ENCODE measurements at regions not wholly inside any gene's neighbourhood (a gene's known extent, or its start where the extent isn't known, plus 50 kb on each side); places are given as distances from the start of the nearest gene placed in this dataset.

- DNase-seq (ENCODE audit: low spot score): no peak
Observed at GRCh38 chr1:58911841-58912499, 128.1 kb upstream of the JUN start.

DNA sequence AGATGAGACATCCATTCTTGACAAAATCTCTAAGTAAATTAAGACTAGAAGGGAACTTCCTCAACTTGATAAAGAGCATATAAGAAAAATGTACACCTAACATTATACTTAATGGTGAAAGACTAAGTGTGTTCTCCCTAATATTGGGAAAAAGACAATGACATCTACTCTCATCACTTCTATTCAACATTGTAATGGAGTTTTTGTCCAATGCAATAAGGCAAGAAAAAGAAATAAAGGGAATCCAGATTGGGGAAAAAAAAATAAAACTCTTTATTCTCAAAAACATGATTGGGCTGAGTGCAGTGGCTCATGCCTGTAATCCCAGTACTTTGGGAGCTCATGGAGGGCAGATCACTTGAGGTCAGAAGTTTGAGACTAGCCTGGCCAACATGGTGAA, 131.1 kb upstream of the JUN start:
- DNase-seq (ENCODE audit: low spot score): no peak

GRCh38 chr1:58917436-58917835, 133.6 kb upstream of the JUN start:
- DNase-seq (ENCODE audit: low spot score): no peak

DNA sequence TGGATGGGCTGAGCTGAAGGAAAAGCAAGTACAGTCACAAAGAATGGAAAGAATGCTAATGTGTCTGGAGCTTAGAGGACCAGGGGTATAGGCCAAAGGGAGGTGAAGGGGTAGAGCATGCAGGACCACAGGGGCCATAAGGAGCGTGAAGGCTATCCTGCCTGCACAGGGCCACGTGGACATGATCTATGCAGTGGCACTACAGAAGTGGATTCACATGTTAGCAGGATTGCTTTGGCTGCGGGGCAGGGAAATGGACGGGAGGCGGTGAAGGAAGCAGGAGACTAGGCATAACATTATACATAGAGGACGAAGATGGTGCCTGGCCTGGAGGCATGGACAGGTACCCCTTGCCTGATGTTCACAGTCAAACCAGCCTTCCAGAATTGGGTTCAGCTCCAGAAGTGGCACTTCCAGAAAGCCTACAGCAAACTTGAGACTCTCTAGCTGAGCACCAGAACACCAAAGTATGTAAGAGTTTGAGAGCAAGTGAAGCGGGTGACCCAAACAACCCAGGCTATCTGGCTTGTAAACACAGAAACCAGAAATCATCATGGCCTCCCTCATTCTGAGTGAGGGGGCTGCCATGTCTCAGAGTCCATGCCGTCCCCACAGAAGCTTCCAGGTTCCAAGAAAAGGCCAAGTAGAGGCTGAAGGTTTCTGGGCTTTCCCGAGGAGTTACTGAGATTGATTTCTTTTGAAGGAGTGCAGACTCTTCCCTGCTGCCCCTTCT, 135.5 kb upstream of the JUN start:
- DNase-seq (ENCODE audit: low spot score): no peak

GRCh38 chr1:58919959-58920321, 136.1 kb upstream of the JUN start:
- peak; percentile 80 for DNase-seq (ENCODE audit: low spot score)

DNA sequence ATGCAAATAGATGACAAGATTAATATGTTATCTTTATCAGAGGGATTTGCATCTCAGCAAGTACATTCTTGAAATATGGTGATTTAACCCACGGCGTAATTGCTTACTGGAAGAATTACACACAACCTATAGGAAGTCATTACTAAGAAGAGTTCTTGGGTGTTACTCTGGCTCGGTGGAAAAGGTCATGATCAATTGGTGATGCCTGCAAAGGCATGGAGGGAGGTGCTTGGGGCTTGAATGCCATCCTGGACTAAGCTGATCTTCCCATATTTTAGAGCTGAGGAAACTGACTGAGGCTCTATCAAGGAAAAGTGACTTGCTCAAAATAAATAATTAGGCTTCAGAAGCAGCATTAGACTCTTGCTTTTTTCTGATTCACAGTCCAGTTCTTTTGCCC, 137.5 kb upstream of the JUN start:
- DNase-seq (ENCODE audit: low spot score): no peak

DNA sequence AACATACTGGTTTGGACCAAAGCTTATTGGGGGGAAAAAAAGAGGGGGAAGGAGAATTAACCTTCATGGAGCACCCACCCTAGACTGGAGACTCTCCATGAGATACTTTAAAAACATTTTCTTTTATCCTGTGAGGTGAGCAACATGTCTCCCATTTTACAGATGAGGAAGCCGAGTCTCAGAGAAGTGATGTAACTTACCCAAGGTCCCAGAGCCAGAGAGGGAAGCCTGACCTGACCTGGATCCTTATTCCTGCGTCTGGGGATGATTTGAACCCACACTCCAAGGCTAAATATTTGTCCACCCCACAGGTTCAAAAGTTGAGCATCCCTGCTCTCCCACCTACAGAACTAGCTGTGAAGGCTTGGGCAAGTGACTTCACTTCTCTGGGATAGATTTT, 137.9 kb upstream of the JUN start:
- DNase-seq (ENCODE audit: low spot score): no peak

- DNase-seq (ENCODE audit: low spot score): peak; percentile 46
Observed at GRCh38 chr1:58922302-58923089, 138.6 kb upstream of the JUN start.

DNA sequence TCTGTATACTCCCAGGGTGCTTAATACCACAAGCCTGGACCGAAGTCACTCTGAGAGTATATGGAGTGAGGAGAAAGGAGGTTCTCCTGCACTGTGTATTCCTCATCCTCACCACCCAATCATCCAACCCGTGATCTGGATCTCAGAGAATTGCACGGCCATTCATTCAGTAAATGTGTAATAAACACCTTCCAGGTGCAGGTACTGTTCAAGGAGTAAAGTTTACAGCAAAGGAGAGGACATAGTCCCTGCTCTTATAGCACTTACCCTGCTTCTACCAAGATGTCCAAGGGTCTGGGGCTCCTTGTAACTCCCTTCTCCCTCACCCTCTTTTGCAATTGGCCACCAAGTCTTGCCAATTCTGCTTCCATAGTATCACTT, 139.2 kb upstream of the JUN start:
- DNase-seq (ENCODE audit: low spot score): no peak

- DNase-seq (ENCODE audit: low spot score): no peak
Observed at GRCh38 chr1:58924016-58924565, 140.2 kb upstream of the JUN start.

- DNase-seq (ENCODE audit: low spot score): no peak
Observed at GRCh38 chr1:58924821-58925220, 141.0 kb upstream of the JUN start.

- DNase-seq (ENCODE audit: low spot score): no peak
Observed at GRCh38 chr1:58925247-58925646, 141.4 kb upstream of the JUN start.

GRCh38 chr1:58926152-58926551, 142.3 kb upstream of the JUN start:
- DNase-seq (ENCODE audit: low spot score): no peak

- DNase-seq (ENCODE audit: low spot score): no peak
Observed at GRCh38 chr1:58927041-58927721, 143.3 kb upstream of the JUN start.

DNA sequence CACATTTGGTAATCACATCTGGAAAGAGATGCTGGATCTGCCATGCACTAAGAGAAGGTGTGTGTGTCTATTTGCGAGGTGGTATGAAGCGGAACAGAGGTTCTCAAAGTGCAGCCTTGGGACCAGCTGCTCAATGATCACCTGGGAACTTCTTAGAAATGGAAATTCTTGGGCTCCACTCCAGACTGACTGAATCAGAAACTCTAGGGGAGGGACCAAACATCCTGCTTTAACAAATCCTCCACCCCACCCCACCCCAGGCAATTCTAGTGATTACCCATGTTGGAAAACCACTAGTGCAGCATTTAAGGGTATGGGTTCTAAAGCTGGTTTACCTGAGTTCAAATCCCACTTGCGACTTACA, 143.9 kb upstream of the JUN start:
- DNase-seq (ENCODE audit: low spot score): no peak

DNA sequence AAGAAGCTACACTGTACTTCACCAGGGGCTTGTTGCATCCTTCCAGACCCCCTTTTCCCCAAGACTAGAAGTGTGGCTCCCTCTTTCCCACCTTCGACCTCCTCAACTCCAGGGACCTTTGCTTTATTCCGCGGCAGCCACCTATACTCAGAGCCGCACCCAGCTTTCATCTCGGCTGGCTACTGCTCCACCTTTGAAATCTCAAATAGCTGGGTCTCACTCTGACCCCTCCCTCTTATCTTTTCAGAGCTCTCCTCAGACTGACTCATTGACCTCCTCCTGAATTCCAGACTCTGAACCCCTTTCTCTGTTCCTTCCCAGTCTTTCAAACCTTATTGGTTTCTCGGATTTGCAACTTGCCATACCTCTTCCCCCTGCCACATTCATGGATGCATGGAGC, 144.7 kb upstream of the JUN start:
- DNase-seq (ENCODE audit: low spot score): no peak

GRCh38 chr1:58929671-58930325, 146.0 kb upstream of the JUN start:
- DNase-seq (ENCODE audit: low spot score): no peak

- DNase-seq (ENCODE audit: low spot score): no peak
Observed at GRCh38 chr1:58931024-58931423, 147.2 kb upstream of the JUN start.

- no peak for DNase-seq (ENCODE audit: low spot score)
Observed at GRCh38 chr1:58931756-58932155, 147.9 kb upstream of the JUN start.

DNA sequence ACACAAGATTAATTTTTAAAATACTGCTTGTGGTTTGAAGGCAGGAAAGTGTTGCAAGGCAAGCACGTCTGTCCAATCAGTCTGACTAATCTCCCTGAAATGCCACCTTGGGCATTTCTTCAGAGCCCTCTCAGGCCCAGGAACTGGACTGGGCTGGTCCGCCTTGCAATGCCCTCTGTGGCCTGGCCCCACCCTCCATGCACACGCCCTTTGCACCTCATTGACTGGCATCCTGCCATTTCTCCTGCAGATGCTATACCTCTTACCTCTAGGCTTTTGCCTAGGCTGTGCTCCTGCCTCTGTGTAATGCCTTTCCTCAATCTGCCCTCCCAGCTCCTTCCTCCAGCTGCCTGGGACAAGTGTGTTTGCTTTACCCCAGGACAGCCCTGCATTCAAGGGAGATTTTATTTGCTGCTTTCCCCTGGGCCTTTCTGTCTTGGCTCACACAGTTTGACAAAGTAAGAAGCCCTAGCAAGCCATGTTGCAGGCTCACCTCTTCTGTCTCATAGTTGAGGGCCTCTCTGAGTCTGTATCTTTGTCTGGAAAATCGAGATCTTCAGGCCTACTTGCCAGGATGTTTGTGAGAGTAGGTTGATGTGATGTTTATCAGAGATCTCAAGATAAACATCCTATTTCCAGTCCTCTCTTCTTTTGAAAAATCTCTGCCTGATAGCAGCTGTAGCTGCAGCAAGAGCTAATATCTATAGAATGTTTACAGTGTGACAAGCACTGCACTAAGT, 149.2 kb upstream of the JUN start:
- DNase-seq (ENCODE audit: low spot score): no peak

GRCh38 chr1:58933599-58933926, 149.7 kb upstream of the JUN start:
- no peak for DNase-seq (ENCODE audit: low spot score)

Measured in Ammon's horn (tissue), 1 donor.